C4-2B (cell line): ENCODE measurements at regions not wholly inside any gene's neighbourhood (a gene's known extent, or its start where the extent isn't known, plus 50 kb on each side); places are given as distances from the start of the nearest gene placed in this dataset.

Experiments
- CTCF ChIP-seq: fragments of 450-650 bp; conservative IDR thresholded peaks from 2 replicates; pipeline ENCODE4 v1.5.1; 2017; ENCODE audit warnings: mild to moderate bottlenecking
- ZFX ChIP-seq: fragments of 450-650 bp; IDR thresholded peaks from 2 replicates; pipeline ENCODE4 v1.6.1; 2017

- TF ChIP-seq CTCF (peak; percentile 79), ZFX (no peak)
These were observed 984.1 kb downstream of the EPHA3 start for GRCh38 chr3:90091549-90091948.
